CD4-positive, alpha-beta T cell treated with Interferon alpha-2 for 1 hour (primary cell): ENCODE measurements at regions not wholly inside any gene's neighbourhood (a gene's known extent, or its start where the extent isn't known, plus 50 kb on each side); places are given as distances from the start of the nearest gene placed in this dataset.
"Not testable (repeated sequence)": the region's sequence is repeated elsewhere in the genome, so short reads cannot be mapped to it uniquely, and the experiment has no call there.

Source experiments
- DNase-seq, 2 donors: peaks; one replicate each; pipeline ENCODE4 v3.0.0-alpha.2; 2020 to 2022

DNA sequence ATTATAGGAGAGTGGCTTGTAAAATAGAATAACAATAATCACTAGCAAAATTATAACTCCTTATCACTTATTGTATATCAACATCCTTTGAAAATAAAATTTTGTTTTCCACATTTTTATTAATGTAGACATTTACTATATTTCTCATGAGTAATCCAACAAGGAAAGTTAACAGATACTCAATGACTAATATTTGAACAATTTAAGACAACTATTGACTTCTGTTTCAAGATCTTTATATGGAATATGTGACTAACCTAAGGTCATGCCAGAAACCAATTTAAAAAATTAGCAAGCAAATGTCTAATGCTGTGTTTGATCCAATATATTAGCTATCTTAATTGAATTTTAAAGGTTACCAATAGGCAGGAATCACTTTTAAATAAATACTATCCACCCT lies 638.5 kb upstream of the FLRT2 start:
- DNase-seq, result no peak

GRCh38 chr14:84894254-84894653 lies 635.7 kb upstream of the FLRT2 start:
- no peak for DNase-seq

DNA sequence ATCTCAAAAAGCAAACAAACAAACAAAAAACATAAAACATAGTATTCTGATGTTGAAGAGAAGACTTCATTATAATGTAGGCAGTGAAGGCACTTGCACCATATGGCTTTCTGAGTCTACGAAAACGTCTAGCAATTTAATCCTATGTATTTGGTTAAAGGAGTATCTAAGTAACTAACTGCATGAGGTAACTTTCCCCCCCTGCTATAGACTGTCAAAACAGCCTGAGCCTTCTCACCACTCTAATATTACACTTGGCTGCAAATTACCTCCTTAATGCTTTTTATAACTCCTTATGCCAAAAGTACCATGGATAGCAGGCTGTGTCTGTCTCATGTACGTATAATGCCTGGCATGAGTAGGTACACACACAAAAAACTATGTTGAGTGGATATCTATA lies 607.6 kb upstream of the FLRT2 start:
- no peak for DNase-seq

DNA sequence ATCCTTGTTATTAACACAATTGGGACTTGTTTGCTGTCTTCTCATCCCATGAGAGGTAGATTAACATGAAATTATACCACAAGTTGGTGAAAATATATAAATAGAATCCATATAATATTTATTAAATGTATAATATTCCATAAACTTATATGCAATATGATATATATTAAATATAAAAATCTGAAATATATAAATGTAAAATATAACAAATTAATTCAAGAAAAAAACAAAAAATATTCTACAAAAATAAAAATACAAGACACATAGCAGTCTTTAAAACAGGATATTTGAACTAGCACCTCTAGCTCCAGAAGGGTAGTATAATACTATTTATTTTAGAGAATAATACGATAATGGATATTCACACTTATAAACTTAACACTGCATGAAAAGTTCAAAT lies 603.3 kb upstream of the FLRT2 start:
- DNase-seq, result no peak

DNA sequence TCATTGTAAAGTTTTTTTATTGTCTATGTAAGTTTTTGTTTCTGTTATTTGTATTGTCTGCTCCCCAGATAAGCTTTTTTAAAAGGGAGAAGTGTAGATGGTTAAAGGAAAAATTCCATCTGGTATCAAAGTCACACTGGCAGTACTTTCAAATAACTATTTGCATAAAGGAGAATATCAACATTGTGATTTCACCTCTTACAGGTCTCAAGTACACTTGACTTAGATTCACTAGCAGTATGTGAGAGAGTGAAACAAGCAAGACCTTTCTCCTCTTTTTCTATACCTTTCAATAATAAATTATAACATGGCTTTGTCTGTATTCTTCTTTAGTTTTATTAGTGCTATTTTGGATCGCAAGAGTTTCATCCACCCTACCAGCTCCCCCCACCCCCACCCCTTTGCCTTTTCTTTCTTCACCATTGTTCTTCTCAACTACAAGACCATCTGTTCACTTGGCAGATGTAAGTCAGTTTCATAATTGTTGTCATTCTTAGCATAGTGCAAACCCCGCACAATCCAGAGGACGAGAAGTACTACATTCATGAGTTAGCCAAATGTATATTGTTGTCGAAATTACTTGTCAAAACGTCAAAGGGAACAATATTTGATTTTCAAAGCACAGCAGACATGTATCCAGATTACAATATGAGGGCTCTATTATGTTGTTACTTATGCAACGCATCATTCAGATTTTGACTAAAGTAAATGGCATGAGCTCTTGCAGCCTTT lies 602.7 kb upstream of the FLRT2 start:
- DNase-seq, result no peak

- DNase-seq, result no peak
Observed at GRCh38 chr14:84929086-84929485, 600.9 kb upstream of the FLRT2 start.

- no peak for DNase-seq
Observed at GRCh38 chr14:84929834-84930233, 600.1 kb upstream of the FLRT2 start.

GRCh38 chr14:84937016-84937415 lies 592.9 kb upstream of the FLRT2 start:
- no peak for DNase-seq

DNA sequence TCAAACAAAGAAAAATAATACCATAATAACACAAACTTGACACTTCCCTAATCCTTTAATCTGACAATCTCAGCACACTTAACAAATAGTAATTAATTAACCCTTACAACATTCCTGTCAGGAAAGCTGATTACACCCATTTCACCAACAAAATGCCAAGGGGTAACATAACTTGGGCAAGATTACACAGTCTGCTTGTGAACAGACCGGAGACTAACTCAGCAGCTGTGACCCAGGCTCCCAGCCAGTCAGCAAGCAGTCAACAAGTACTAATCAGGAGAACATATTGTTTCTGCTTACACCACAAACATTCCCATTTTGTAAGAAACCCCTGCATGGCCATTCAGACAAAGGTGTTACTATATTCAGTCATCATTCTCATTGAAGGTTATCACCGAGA lies 592.5 kb upstream of the FLRT2 start:
- no peak for DNase-seq

- DNase-seq, result not testable (repeated sequence)
Observed at GRCh38 chr14:84944901-84945300, 585.0 kb upstream of the FLRT2 start.

DNA sequence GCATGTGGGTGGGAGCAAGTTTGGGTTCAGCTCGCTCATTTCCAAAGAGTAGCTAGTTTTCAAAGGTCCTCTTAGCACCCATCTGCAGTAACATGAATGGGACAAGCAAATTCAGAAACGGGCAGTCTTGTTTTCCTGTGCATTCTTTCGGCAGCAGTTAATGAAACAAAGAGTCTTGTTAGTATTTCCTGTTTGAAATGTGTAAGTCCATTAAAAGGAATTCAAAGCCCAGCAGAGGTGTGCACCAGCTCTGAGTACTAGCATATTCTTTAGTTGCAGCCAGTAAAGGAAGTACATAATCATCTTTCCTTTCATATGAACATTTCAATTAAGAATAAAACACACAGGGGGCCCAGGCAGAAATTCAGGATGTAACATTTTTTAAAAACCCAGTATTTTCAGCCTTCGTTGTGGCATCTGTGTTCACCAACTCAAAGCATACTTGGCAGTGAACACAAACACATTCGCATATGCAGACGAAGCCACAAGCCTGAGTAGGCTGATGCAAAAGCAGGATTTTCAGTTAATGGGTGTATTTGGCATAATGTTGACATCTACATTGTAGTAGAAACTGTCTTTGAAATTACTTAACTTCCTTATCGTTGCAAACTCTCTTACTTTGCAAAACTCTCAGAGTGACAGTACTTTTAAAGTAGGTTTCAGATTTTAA lies 570.0 kb upstream of the FLRT2 start:
- DNase-seq, result no peak

DNA sequence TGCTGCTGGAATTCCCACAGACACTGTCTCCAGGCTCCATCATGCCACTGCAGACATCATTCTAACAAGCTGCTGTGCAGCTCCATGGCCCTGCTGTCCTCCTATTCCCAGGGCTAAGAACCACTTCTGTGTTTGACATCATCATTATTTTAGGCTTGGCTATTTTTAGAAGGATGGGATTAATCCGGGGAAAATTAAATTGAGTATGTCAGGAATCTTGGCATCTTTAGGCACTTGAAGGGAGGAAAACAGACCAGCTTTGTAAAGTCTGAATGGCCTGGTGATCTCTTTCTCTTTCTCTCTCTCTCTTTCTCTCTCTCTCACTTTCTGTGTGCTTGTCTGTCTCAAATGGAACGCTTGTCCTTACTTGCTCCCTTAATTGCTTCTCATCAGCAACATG lies 568.3 kb upstream of the FLRT2 start:
- no peak for DNase-seq

GRCh38 chr14:84963518-84963917 lies 566.4 kb upstream of the FLRT2 start:
- no peak for DNase-seq

- no peak for DNase-seq
Observed at GRCh38 chr14:84965279-84965678, 564.7 kb upstream of the FLRT2 start.

DNA sequence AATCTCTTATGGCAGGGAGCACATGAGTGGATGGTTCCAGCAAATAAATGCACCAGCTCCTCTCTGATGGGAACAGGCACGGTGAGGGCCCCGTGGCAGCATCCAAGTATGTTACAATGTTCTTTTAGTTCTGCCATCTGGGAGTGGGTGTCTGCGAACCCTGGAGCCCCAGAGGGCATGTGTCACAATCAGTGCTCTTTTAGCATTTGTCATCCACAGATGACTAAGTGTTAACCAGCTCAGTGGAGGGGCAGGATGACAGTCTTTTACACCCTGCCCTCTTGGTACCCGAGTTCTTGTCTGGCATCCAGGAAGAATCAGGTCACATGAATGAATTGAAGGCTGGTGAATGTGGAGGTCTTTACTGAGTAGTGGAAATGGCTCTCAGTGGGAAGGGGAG lies 560.4 kb upstream of the FLRT2 start:
- DNase-seq, result no peak

DNA sequence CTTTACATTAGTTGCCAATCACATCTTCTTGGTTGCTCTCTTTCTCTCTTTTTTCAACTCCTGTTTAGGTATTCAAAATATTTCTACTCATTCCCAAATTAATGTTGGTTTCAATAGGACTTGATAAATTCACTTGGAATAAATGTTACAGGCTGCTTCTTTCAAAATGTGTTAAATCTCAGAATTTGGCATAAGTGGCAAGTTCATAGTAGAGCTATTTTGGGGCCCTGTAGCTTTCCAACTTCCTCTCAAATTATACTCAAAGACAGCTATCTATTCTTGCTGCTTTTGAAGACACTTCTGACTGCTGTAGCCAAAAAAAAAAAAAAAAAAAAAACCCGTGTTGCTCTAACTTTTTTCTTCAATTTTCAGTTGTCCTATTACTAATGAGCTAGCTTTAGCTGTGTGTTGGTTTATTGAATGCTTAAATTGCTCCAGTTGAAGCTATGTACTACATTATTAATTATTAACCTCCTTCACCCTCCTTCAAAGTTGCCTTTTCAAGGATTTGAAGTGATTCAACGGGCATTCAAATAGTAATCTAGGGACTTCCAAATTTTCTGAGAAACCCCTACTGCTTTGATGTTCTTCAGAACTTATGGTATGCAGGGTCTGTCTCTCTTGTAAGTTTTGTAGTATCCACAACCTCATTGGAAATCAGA lies 554.6 kb upstream of the FLRT2 start:
- DNase-seq, result no peak

DNA sequence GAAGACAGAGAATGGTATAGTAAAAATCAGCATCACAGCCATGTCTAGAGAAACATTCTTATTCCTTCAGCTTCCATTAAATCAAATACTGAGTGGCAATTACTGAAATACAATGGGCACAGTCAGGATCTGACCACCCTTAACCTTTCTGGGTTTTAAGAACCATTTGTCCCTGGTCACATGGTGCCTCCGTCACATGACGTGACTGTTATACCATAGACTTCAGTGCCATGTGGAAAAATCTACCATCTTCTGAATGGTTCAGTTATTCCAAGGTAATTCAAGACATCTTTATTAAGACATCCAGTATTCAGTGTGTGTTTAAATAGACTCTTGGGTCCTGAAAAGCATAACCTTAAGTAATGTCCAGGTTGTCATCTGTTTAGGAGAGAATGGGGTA lies 553.1 kb upstream of the FLRT2 start:
- no peak for DNase-seq

- no peak for DNase-seq
Observed at GRCh38 chr14:84987042-84987441, 542.9 kb upstream of the FLRT2 start.

- DNase-seq, result no peak
Observed at GRCh38 chr14:84988357-84988756, 541.6 kb upstream of the FLRT2 start.

DNA sequence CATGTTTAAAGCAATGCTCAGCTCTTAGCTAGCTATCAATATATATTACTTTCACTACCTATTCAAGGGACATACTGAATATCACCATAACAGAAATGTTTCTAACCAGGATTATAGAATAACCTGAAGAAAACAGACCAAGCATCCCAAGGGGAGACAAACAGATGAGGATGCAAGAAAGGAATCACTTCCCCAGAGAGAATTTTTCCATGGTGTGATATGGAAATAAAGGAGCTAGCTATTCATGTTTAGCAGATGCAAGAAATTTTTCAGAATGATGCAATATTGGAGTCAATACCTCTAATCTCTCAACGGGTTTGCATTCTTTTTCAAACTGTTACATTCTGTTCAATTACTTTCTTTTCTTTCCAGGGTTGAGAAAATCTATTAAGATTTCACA lies 538.9 kb upstream of the FLRT2 start:
- no peak for DNase-seq

DNA sequence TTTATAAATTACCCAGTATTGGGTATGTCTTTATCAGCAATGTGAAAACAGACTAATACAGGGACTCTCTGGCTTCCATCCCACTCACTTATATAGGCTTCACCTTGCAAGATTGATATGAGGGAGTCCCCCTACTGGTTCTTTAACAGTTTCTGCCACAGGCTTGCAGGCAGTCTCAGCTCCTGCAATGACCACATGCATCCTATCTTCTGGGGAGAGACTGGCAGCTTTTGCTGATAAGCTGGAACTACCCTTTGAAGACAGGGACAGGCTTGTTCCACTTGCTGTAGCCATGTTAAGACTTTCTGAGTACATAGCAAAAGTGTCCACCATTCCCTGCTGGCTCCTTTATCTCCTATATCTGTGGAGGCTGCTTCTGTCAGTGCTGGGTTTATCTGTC lies 531.7 kb upstream of the FLRT2 start:
- DNase-seq, result no peak

DNA sequence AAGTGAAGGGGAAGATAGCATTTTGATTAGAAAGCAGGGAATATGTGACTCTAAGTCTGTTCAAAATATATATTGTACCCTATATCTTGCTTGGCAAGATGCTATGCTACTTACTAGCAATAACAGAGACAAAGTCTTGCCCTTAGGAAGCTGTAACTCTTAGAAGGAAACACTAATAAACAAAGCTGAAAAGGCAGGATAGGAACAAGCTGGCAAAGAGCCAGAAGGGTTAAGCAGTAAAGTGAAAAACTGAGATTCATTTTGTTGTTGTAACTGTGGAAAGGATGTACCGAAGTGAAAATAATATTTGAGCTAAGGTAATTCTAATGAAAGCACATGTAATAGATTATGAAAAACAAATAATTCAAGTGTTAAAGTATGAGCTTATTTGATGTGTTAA lies 527.1 kb upstream of the FLRT2 start:
- no peak for DNase-seq

- no peak for DNase-seq
Observed at GRCh38 chr14:85003805-85004204, 526.1 kb upstream of the FLRT2 start.

DNA sequence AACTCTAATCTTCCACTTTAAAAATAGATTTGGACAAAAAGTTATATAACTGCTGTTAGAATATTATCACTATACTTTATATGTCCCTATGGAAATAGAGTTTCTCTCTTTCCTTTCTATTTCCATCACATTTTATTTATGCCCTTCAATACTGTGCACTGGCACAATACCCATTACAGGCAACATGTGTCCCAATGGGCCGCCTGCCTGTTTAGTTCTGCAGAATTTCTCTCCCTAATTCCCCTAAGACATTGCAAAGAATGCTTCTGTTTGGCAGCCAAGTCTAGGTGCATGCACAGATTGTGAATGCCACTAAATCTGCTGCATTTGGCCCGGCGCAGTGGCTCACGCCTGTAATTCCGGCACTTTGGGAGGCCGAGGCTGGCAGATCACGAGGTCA lies 520.4 kb upstream of the FLRT2 start:
- DNase-seq, result no peak
